C4-2B (cell line): ENCODE measurements at regions not wholly inside any gene's neighbourhood (a gene's known extent, or its start where the extent isn't known, plus 50 kb on each side); places are given as distances from the start of the nearest gene placed in this dataset.

Experiments
- ZFX ChIP-seq: fragments of 450-650 bp; IDR thresholded peaks from 2 replicates; pipeline ENCODE4 v1.6.1; 2017
- TF ChIP-seq, protein P1 (sequence below): fragments of 450-650 bp; conservative IDR thresholded peaks from 2 replicates; pipeline ENCODE4 v1.5.1; 2017; ENCODE audit warnings: mild to moderate bottlenecking

DNA sequence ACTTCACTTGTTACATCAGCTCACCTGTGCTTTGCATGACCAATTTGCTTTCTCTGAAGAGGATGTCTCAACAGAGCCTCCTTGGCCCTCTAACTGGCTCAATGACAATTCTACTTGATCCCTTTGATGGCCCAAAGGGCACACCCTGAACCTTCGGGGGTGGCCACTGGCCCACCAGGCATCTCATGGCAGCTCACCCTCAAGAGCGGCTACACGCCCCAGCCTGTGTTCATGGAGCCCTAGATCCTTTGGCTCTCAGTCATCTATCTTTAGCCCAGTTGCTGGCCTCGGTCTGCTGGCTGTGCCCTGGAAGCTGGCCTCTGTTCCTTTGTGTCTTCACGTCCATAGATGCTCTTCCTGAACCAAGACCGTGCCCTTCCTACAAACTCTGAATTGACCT lies 476.7 kb downstream of the NPHP4 start:
- TF ChIP-seq, protein P1, sequence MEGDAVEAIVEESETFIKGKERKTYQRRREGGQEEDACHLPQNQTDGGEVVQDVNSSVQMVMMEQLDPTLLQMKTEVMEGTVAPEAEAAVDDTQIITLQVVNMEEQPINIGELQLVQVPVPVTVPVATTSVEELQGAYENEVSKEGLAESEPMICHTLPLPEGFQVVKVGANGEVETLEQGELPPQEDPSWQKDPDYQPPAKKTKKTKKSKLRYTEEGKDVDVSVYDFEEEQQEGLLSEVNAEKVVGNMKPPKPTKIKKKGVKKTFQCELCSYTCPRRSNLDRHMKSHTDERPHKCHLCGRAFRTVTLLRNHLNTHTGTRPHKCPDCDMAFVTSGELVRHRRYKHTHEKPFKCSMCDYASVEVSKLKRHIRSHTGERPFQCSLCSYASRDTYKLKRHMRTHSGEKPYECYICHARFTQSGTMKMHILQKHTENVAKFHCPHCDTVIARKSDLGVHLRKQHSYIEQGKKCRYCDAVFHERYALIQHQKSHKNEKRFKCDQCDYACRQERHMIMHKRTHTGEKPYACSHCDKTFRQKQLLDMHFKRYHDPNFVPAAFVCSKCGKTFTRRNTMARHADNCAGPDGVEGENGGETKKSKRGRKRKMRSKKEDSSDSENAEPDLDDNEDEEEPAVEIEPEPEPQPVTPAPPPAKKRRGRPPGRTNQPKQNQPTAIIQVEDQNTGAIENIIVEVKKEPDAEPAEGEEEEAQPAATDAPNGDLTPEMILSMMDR, result no peak
- TF ChIP-seq ZFX, result no peak
